ENCODE measurements at regions not wholly inside any gene's neighbourhood (a gene's known extent, or its start where the extent isn't known, plus 50 kb on each side); places are given as distances from the start of the nearest gene placed in this dataset.

- TF ChIP-seq ZNF157 (tag by site-specific recombination; IDR thresholded peaks at IDR 0.05) (no peak), ZFP37 (tag by site-specific recombination; IDR thresholded peaks at IDR 0.05) (no peak), ZNF324 (tag by site-specific recombination; IDR thresholded peaks at IDR 0.05) (no peak), SCRT2 (tag by site-specific recombination; IDR thresholded peaks at IDR 0.05) (no peak), ZNF174 (tag by site-specific recombination; IDR thresholded peaks at IDR 0.05) (no peak), OSR2 (tag by site-specific recombination; IDR thresholded peaks at IDR 0.05) (no peak)
- no peak overlapping the region for H3K27ac ChIP-seq (ENCODE audit: extremely low read depth, low read depth, low read length)
- ChIA-PET POLR2A (no interaction called here), CTCF (interaction anchor here (1.1 kb wide), 1 partner anchor 422 kb away, joined by 4 read pairs; no protein-coding TSS in a partner anchor)
- no peaks in the 10 kb centered on the region for H3K36me3 ChIP-seq (ENCODE audit: control insufficient read depth in 2 of 2, insufficient read depth in 1 of 2, low read length in 2 of 2)
- no peaks in the 10 kb centered on the region for H3K4me1 ChIP-seq (ENCODE audit: control insufficient read depth, insufficient read depth, low read length)
- H3K4me3 ChIP-seq (ENCODE audit: low read depth, low read length), result no peak overlapping the region
- no peaks in the 10 kb centered on the region for H3K9me3 ChIP-seq (ENCODE audit: control insufficient read depth, insufficient read depth, low read depth, low read length)
Observed at GRCh38 chr16:86640265-86640843, 62.0 kb downstream of the FOXL1 start.

- no peak overlapping the region for H3K27ac ChIP-seq (ENCODE audit: extremely low read depth, low read depth, low read length)
- no peaks in the 10 kb centered on the region for H3K9me3 ChIP-seq (ENCODE audit: control insufficient read depth, insufficient read depth, low read depth, low read length)
- CTCF ChIA-PET, result interaction anchor here (1.4 kb wide), 1 partner anchor 78 kb away, joined by 3 read pairs; no protein-coding TSS in a partner anchor
- H3K4me3 ChIP-seq (ENCODE audit: low read depth, low read length), result no peak overlapping the region
- no peak for TF ChIP-seq ZNF677 (tag by site-specific recombination; IDR thresholded peaks at IDR 0.05)
- POLR2A ChIA-PET, result no interaction called here
- H3K36me3 ChIP-seq (ENCODE audit: control insufficient read depth in 2 of 2, insufficient read depth in 1 of 2, low read length in 2 of 2), result no peaks in the 10 kb centered on the region
- no peaks in the 10 kb centered on the region for H3K4me1 ChIP-seq (ENCODE audit: control insufficient read depth, insufficient read depth, low read length)
Observed at GRCh38 chr16:86642087-86642486, 63.7 kb downstream of the FOXL1 start.

GRCh38 chr16:86643671-86644070 is 65.3 kb downstream of the FOXL1 start:
- Histone ChIP-seq H3K27ac (ENCODE audit: extremely low read depth, low read depth, low read length) (no peak overlapping the region), H3K9me3 (ENCODE audit: control insufficient read depth, insufficient read depth, low read depth, low read length) (no peaks in the 10 kb centered on the region), H3K4me1 (ENCODE audit: control insufficient read depth, insufficient read depth, low read length) (no peaks in the 10 kb centered on the region), H3K36me3 (ENCODE audit: control insufficient read depth in 2 of 2, insufficient read depth in 1 of 2, low read length in 2 of 2) (no peaks in the 10 kb centered on the region), H3K4me3 (ENCODE audit: low read depth, low read length) (no peak overlapping the region)
- TF ChIP-seq ZNF791 (tag by site-specific recombination; IDR thresholded peaks at IDR 0.05) (no peak), ZNF26 (tag by site-specific recombination; IDR thresholded peaks at IDR 0.05) (no peak), ZBTB7A (tag by site-specific recombination; IDR thresholded peaks at IDR 0.05; ENCODE audit: low read depth) (no peak), MEIS1 (CRISPR knock-in tag; IDR thresholded peaks at IDR 0.05; ENCODE audit: borderline replicate concordance) (no peak), ZNF518A (tag by site-specific recombination; conservative IDR thresholded peaks at IDR 0.05; ENCODE audit: low read depth) (no peak), OSR2 (tag by site-specific recombination; IDR thresholded peaks at IDR 0.05) (no peak), ZNF175 (tag by site-specific recombination; IDR thresholded peaks at IDR 0.05) (no peak)
- ChIA-PET POLR2A (no interaction called here), CTCF (no interaction called here)
